ENCODE measurements at regions not wholly inside any gene's neighbourhood (a gene's known extent, or its start where the extent isn't known, plus 50 kb on each side); places are given as distances from the start of the nearest gene placed in this dataset.

GRCh38 chr5:28743025-28743715 is 1704.8 kb upstream of the CDH9 start:
- no peak overlapping the region for H3K4me2 ChIP-seq (ENCODE audit: low read length)
- H3F3A ChIP-seq (ENCODE audit: control insufficient read depth, insufficient read depth) = no peaks in the 10 kb centered on the region
- no peaks in the 10 kb centered on the region for H3K9me2 ChIP-seq (replicated peaks; ENCODE audit: control insufficient read depth, low read length)
- TF ChIP-seq CTCF (IDR thresholded peaks at IDR 0.05; ENCODE audit: low read depth, low read length, poor library complexity, severe bottlenecking) (no peak), EZH2phosphoT487 (IDR thresholded peaks at IDR 0.05; ENCODE audit: borderline replicate concordance, low read length) (no peak)
- no peaks in the 10 kb centered on the region for H3K4me1 ChIP-seq (ENCODE audit: control insufficient read depth, low read length)
- no peak overlapping the region for H3K4me3 ChIP-seq (ENCODE audit: low read length)
- H3K27me3 ChIP-seq (ENCODE audit: control insufficient read depth, low read length) = no peaks in the 10 kb centered on the region
- H3K9me3 ChIP-seq (ENCODE audit: control insufficient read depth, insufficient read depth, low read length) = no peaks in the 10 kb centered on the region
- no peak overlapping the region for H3K27ac ChIP-seq (ENCODE audit: low read depth, low read length)
- no peaks in the 10 kb centered on the region for H3K36me3 ChIP-seq (ENCODE audit: control insufficient read depth, low read length)
- no peaks in the 10 kb centered on the region for H4K20me1 ChIP-seq (ENCODE audit: control insufficient read depth, insufficient read depth, low read depth, low read length)
- H3K79me2 ChIP-seq (ENCODE audit: control insufficient read depth, low read length) = no peaks in the 10 kb centered on the region

GRCh38 chr5:28737682-28738081 is 1699.3 kb upstream of the CDH9 start:
- H3K4me2 ChIP-seq (ENCODE audit: low read length) = no peak overlapping the region
- H3K9me3 ChIP-seq (ENCODE audit: control insufficient read depth, insufficient read depth, low read length) = no peaks in the 10 kb centered on the region
- H3K9me2 ChIP-seq (replicated peaks; ENCODE audit: control insufficient read depth, low read length) = no peaks in the 10 kb centered on the region
- H3K27ac ChIP-seq (ENCODE audit: low read depth, low read length) = no peak overlapping the region
- H3K4me3 ChIP-seq (ENCODE audit: low read length) = no peak overlapping the region
- no peaks in the 10 kb centered on the region for H3F3A ChIP-seq (ENCODE audit: control insufficient read depth, insufficient read depth)
- H4K20me1 ChIP-seq (ENCODE audit: control insufficient read depth, insufficient read depth, low read depth, low read length) = no peaks in the 10 kb centered on the region
- H3K27me3 ChIP-seq (ENCODE audit: control insufficient read depth, low read length) = no peaks in the 10 kb centered on the region
- H3K4me1 ChIP-seq (ENCODE audit: control insufficient read depth, low read length) = no peaks in the 10 kb centered on the region
- H3K36me3 ChIP-seq (ENCODE audit: control insufficient read depth, low read length) = no peaks in the 10 kb centered on the region
- TF ChIP-seq CTCF (IDR thresholded peaks at IDR 0.05; ENCODE audit: low read depth, low read length, poor library complexity, severe bottlenecking) (no peak), EZH2phosphoT487 (IDR thresholded peaks at IDR 0.05; ENCODE audit: borderline replicate concordance, low read length) (no peak)
- H3K79me2 ChIP-seq (ENCODE audit: control insufficient read depth, low read length) = no peaks in the 10 kb centered on the region

GRCh38 chr5:28737222-28737621 is 1698.8 kb upstream of the CDH9 start:
- H3K4me1 ChIP-seq (ENCODE audit: control insufficient read depth, low read length) = no peaks in the 10 kb centered on the region
- H3K27ac ChIP-seq (ENCODE audit: low read depth, low read length) = no peak overlapping the region
- no peaks in the 10 kb centered on the region for H4K20me1 ChIP-seq (ENCODE audit: control insufficient read depth, insufficient read depth, low read depth, low read length)
- H3K36me3 ChIP-seq (ENCODE audit: control insufficient read depth, low read length) = no peaks in the 10 kb centered on the region
- no peak overlapping the region for H3K4me3 ChIP-seq (ENCODE audit: low read length)
- no peaks in the 10 kb centered on the region for H3K27me3 ChIP-seq (ENCODE audit: control insufficient read depth, low read length)
- H3K9me3 ChIP-seq (ENCODE audit: control insufficient read depth, insufficient read depth, low read length) = no peaks in the 10 kb centered on the region
- no peaks in the 10 kb centered on the region for H3F3A ChIP-seq (ENCODE audit: control insufficient read depth, insufficient read depth)
- no peaks in the 10 kb centered on the region for H3K9me2 ChIP-seq (replicated peaks; ENCODE audit: control insufficient read depth, low read length)
- no peak overlapping the region for H3K4me2 ChIP-seq (ENCODE audit: low read length)
- TF ChIP-seq EZH2phosphoT487 (IDR thresholded peaks at IDR 0.05; ENCODE audit: borderline replicate concordance, low read length) = no peak
- TF ChIP-seq CTCF (IDR thresholded peaks at IDR 0.05; ENCODE audit: low read depth, low read length, poor library complexity, severe bottlenecking) = no peak
- no peaks in the 10 kb centered on the region for H3K79me2 ChIP-seq (ENCODE audit: control insufficient read depth, low read length)
